ENCODE measurements at regions not wholly inside any gene's neighbourhood (a gene's known extent, or its start where the extent isn't known, plus 50 kb on each side); places are given as distances from the start of the nearest gene placed in this dataset.

- no peak for DNase-seq
Observed at GRCh38 chr7:109176661-109177060, 607.0 kb downstream of the DNAJB9 start.

- no peak for DNase-seq
Observed at GRCh38 chr7:109178342-109178741, 608.7 kb downstream of the DNAJB9 start.

GRCh38 chr7:109179601-109180000 is 609.9 kb downstream of the DNAJB9 start:
- no peak for DNase-seq

GRCh38 chr7:109190766-109191398 is 621.2 kb downstream of the DNAJB9 start:
- DNase-seq = no peak

GRCh38 chr7:109206196-109206595 is 636.5 kb downstream of the DNAJB9 start:
- DNase-seq = no peak

GRCh38 chr7:109213081-109213480 is 643.4 kb downstream of the DNAJB9 start:
- no peak for DNase-seq

GRCh38 chr7:109215341-109215740 is 645.7 kb downstream of the DNAJB9 start:
- DNase-seq = no peak

- no peak for DNase-seq
Observed at GRCh38 chr7:109224100-109224499, 654.4 kb downstream of the DNAJB9 start.

- no peak for DNase-seq
Observed at GRCh38 chr7:109226699-109227098, 657.0 kb downstream of the DNAJB9 start.

- DNase-seq = no peak
Observed at GRCh38 chr7:109235316-109235715, 665.6 kb downstream of the DNAJB9 start.

- no peak for DNase-seq
Observed at GRCh38 chr7:109246330-109247077, 676.8 kb downstream of the DNAJB9 start.

GRCh38 chr7:109256762-109257560 is 687.3 kb downstream of the DNAJB9 start:
- no peak for DNase-seq

GRCh38 chr7:109259151-109259550 is 689.5 kb downstream of the DNAJB9 start:
- DNase-seq = no peak

- no peak for DNase-seq
Observed at GRCh38 chr7:109261781-109262180, 692.1 kb downstream of the DNAJB9 start.

- no peak for DNase-seq
Observed at GRCh38 chr7:109266610-109267009, 696.9 kb downstream of the DNAJB9 start.

GRCh38 chr7:109276348-109276747 is 706.7 kb downstream of the DNAJB9 start:
- no peak for DNase-seq

GRCh38 chr7:109282726-109283125 is 713.1 kb downstream of the DNAJB9 start:
- no peak for DNase-seq

- no peak for DNase-seq
Observed at GRCh38 chr7:109284943-109285342, 715.3 kb downstream of the DNAJB9 start.

- no peak for DNase-seq
Observed at GRCh38 chr7:109295158-109295557, 725.5 kb downstream of the DNAJB9 start.

- no peak for DNase-seq
Observed at GRCh38 chr7:109308816-109309215, 739.1 kb downstream of the DNAJB9 start.

GRCh38 chr7:109309790-109310189 is 740.1 kb downstream of the DNAJB9 start:
- DNase-seq = no peak

- no peak for DNase-seq
Observed at GRCh38 chr7:109318136-109318535, 748.5 kb downstream of the DNAJB9 start.

GRCh38 chr7:109322833-109323232 is 753.2 kb downstream of the DNAJB9 start:
- DNase-seq = no peak

GRCh38 chr7:109331423-109331822 is 761.7 kb downstream of the DNAJB9 start:
- no peak for DNase-seq
